T follicular helper cell (primary cell): ENCODE measurements at regions not wholly inside any gene's neighbourhood (a gene's known extent, or its start where the extent isn't known, plus 50 kb on each side); places are given as distances from the start of the nearest gene placed in this dataset.
"Not testable (repeated sequence)": the region's sequence is repeated elsewhere in the genome, so short reads cannot be mapped to it uniquely, and the experiment has no call there.

Experiments
- DNase-seq: peaks from one replicate; pipeline ENCODE4 v3.0.0-alpha.2; 2020; ENCODE audit warnings: low read depth

DNA sequence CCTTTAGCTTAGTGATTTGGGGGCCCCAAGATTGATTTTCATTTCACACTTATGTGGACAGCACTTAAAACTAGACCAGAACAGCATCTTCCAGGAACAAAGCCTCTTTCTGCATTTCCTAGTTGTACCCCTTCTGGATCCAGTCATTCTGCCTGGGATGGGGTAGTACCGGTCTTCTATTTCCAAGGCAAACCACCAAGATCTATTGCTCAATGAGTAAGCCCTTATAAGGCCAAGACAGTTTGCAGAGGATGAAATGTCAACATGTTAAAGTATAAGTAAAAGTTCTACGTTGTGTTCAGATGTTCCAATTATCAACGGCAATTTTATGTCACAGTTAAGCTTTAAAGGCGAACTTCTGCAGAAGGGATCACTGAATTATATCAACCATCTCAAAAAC, 106.9 kb upstream of the ZNF746 start:
- DNase-seq: no peak

DNA sequence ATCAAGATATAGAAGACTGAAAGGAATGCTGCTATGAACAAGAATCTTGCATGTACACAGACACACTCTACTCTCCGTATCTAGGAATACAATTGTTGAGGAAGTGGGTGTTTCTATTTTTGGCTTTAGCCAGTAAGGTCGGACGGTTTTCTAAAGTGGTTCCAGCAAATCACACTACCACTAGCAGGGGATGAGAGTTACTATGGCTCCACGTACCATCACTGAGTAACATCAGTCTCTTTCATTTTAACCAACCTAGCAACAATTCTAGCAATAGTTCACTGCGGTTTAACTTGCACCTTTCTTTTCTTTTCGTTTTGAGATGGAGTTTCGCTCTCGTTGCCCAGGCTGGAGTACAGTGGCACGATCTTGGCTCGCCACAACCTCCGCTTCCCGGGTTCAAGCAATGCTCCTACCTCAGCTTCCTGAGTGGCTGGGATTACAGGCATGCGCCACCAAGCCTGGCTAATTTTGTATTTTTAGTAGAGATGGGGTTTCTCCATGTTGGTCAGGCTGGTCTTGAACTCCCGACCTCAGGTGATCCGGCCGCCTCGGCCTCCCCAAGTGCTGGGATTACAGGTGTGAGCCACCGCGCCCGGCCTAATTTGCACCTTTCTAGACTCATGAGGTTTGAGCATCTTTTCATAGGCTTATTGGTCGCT, 103.2 kb upstream of the ZNF746 start:
- not testable (repeated sequence) for DNase-seq

GRCh38 chr7:149599636-149600206, 102.1 kb upstream of the ZNF746 start:
- no peak for DNase-seq

DNA sequence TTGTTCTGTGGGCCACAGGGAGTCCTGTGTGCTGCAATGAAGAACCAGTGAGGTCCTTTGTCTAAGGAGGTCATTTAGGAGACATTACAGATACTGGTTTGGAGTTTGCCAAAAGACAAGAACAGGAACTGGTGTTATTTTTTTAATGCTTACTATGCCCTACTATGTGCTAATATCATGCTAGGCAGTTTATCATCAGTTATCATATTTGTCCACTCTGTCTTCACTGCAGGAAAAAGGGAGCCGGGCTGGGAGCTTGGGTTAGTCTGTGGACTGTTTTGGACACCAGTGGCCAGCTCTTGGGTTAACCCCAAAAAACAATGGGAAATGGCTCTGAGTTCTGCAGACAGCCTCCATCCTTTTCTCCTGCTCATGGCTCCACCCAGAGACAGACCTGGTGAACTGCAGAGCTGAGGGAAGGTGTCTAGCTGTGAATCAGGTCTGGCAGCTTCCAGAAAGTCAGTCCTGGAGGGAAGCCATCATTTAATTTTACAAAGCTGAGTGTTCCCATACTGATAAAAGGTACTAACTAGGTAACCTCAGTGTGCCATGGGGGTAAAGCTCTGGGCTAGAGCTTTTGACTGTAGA, 101.2 kb upstream of the ZNF746 start:
- DNase-seq: no peak

DNA sequence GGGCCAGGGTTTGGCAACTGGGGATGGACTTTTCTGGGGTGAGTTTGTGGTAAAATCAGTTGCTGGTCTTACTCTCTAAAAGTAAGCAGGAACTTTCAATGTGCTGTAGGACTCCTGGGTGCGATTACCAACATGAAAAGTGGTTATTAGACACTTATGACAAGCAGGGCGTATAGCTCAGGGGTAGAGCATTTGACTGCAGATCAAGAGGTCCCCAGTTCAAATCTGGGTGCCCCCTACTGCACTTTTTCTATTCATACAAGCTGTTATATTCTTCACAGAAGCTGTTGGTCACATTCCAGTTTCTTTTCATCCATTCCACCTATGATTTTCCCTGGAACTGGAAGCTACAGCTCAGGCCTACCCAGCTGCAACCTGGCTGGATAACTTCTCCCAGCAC, 100.2 kb upstream of the ZNF746 start:
- not testable (repeated sequence) for DNase-seq

DNA sequence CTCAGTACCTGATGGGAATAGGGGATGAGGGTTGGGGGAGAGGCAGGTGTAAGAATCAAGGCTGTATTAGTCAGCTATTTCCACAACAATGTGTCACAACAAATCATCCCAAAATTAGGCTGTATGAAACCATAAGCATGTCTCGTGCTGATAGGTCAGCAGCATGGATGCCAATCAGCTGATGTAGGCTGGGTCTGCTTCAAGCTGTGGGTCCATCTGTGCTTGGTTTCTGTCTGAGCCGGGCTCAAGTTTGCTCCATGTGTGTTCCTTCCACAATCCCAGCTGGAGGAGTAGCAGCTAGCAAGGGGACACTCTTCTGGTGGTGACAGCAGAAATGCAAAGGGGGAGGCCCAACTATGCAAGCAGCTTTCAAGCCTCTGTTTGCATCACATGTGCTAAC, 97.9 kb upstream of the ZNF746 start:
- no peak for DNase-seq

GRCh38 chr7:149595078-149595477, 97.5 kb upstream of the ZNF746 start:
- no peak for DNase-seq

DNA sequence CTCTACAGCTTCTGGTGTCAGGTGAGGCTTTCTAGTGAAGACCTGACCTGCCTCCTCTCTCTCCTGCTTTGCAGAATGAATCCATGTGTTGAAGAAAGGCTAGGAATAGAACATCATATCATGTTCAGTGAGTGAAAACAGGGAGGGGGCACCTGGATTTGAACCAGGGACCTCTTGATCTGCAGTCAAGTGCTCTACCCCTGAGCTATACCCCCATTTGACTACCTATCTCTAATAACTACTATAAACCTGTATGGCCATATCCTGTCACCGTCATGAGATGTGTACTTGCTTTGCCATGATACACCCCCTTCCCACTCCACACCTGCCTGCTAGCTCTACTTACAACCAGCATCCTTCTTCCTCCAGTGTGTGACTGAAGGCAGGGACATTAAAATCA, 91.3 kb upstream of the ZNF746 start:
- no peak for DNase-seq

GRCh38 chr7:149586646-149587645, 89.3 kb upstream of the ZNF746 start:
- DNase-seq: no peak

DNA sequence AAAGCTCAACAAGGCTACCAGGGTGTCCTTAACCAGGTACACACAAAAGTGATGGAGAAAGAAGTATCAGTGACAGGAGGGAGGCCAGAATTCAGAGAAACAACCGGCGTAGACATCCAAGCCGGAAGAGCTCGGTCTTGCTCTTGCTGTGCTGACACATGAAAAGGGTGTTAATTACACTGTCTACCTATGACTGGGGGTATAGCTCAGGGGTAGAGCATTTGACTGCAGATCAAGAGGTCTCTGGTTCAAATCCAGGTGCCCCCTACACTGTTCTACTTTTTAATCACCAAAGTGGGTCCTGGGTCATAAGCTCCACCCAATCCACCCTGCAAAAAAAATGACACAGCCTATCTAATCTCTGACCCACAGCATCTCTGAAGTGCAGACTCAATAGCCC, 86.9 kb upstream of the ZNF746 start:
- DNase-seq: no peak

DNA sequence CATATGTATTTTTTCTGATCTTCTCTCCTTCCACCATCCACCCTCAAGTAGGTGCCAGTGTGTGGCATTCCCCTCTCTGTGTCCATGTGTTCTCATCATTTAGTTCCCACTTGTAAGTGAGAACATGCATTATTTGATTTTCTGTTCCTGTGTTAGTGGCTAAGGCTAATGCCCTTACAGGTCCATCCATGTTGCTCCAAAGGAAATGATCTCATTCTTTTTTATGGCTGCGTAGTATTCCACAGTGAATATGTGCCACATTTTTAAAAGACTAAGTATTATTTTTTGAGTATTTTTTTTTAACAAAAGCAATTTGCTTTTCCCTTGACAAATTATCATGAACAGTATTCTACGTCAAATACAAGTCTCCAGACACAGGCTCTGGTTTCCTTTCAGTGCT, 86.4 kb upstream of the ZNF746 start:
- no peak for DNase-seq

DNA sequence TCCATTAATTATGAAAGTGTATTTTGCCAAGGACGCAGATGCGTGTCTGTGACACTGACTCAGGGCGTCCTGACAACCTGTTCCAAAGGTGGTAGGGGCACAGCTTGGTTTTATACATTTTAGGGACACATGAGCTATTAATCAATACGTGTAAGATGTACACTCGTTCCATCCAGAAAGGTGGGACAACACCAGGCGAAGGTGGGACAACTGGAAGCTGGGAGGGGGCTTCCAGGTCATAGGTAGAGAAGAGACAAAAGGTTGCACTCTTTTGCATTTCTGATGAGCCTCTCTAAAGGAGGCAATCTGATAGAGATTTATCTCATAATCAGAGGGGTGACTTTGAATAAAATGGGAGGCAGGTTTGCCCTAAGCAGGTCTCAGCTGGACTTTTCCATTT, 82.7 kb upstream of the ZNF746 start:
- no peak for DNase-seq

GRCh38 chr7:149579365-149579764, 81.8 kb upstream of the ZNF746 start:
- not testable (repeated sequence) for DNase-seq

DNA sequence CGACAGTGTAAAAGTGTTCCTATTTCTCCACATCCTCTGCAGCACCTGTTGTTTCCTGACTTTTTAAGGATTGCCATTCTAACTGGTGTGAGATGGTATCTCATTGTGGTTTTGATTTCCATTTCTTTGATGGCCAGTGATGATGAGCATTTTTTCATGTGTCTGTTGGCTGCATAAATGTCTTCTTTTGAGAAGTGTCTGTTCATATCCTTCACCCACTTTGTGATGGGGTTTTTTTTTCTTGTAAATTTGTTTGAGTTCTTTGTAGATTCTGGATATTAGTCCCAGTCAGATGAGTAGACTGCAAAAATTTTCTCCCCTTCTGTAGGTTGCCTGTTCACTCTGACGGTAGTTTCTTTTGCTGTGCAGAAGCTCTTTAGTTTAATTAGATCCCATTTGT, 76.8 kb upstream of the ZNF746 start:
- not testable (repeated sequence) for DNase-seq

DNA sequence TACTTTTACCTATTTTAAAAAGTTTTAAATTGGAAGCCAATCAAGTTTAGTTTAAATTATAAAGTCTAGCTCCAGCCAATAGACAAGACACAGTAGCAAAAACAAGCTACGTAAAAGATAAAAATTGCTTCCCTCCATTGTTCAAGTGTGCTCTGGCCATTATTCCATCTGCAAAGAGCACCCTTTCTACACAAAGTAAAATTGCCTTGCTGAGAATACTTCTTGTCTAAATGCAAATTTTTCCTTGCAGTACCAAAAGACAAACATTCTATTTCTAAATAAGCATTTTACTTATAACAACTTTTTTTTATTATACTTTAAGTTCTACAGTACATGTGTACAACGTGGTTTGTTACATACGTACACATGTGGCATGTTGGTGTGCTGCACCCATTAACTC, 75.9 kb upstream of the ZNF746 start:
- DNase-seq: no peak

GRCh38 chr7:149572920-149573319, 75.3 kb upstream of the ZNF746 start:
- not testable (repeated sequence) for DNase-seq

- no peak for DNase-seq
Observed at GRCh38 chr7:149570784-149571183, 73.2 kb upstream of the ZNF746 start.

GRCh38 chr7:149569726-149570422, 72.3 kb upstream of the ZNF746 start:
- DNase-seq: no peak

GRCh38 chr7:149569025-149569725, 71.6 kb upstream of the ZNF746 start:
- no peak for DNase-seq

DNA sequence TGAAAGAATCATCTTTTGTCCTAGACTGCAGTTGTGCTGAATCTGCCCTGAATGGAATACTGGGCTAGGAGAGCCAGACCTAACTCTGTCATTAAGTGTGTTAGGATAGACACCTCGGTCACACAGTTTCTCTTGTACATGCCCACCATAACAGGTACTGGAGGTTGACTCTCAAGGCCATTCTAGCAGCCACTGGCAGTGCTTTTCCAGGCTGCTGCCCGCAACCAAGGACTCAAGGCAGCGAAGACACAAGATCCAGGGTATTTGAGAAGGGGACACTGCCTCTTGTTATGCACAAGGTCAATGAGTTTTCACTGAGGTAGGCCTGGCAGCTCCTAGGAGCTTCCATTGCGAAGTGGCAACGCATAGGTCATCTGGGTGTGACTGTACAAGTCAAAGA, 70.6 kb upstream of the ZNF746 start:
- DNase-seq: no peak

GRCh38 chr7:149566103-149566502, 68.5 kb upstream of the ZNF746 start:
- DNase-seq: no peak
